Stimulated activated CD8-positive, alpha-beta memory T cell treated with anti-CD3 and anti-CD28 coated beads, Interleukin-12 subunit alpha, Interleukin-12 subunit beta, amount 100 ng/mL, for 4 hours (primary cell): ENCODE measurements at regions not wholly inside any gene's neighbourhood (a gene's known extent, or its start where the extent isn't known, plus 50 kb on each side); places are given as distances from the start of the nearest gene placed in this dataset.

Experiments
- DNase-seq: peaks from one replicate; pipeline ENCODE4 v3.0.0-alpha.2; 2020; ENCODE audit warnings: low read depth

DNA sequence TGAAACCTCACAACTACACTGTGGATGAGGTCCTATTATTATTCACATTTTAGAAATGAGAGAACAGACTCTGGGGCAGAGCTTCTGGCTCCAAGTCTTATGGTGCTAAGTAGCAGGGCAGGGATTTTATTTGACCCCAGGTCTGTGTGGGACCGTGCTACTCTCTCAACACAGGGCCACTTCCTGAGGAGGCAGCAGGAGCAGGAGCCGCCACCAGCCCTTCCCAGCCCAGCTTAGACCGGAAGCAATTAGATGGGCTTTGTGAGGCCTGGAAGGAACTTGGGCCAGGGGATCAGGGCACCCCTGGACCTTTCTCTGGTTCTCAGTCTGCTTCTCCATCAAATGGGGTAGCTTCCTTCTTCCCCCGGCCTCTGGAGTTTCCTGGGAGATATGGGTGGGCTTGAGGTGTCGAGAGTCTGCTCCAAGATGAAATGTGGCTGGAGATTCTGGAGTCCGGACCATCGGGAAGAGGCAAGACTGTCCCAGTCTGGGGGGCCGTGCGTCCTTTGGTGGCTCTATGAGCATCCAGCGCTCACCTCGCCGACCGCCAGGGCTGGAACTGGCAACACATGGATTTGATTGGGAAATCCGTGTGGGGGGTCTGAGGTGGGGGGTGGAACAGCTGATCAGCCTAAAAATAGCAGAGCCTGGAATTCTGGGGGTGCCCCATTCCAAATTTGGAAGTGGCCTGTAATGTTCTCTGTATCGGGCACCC lies 136.8 kb downstream of the FOXD2 start:
- no peak for DNase-seq

DNA sequence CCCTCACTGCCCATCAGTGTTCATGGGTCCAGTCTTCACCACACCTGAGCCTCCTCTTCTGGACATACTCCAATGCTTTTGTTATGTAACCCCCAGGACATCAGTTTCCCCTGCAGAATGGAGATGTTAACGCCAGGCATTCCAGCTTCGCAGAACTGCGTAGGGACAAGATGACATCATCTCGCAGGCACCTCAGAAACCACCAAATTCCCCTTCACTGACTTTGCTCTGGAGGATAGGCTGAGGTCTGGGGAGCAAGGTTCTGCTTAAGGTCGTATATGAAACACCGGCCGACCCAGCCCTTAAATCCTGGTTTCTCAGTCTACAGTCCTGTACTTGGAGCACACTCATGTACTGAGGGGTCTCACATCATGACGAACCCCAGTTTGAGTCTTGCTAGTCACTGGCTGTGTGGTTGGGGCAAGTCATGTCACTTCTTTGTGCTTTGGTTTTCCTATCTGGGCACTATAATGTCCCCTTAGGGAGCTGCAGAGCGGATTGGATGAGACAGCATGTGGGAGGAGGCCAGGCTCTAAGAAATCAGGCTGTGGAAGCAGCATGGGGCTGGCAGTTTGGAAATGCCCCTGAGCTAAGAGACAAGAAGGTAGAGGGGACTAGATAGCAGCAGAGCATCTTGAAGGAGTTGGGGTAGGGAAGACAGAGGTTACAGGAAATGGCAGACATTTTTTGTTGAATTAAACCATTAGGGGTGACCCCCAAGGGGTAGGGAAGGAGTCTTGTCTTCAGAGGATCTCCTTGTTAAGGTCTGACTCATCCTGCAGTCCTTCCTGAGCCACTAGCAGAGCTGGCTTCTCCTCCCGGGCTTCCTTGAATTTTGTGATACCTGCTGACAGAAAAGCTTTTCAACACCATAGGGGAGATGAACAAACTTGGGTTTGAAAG lies 138.3 kb downstream of the FOXD2 start:
- DNase-seq: no peak

DNA sequence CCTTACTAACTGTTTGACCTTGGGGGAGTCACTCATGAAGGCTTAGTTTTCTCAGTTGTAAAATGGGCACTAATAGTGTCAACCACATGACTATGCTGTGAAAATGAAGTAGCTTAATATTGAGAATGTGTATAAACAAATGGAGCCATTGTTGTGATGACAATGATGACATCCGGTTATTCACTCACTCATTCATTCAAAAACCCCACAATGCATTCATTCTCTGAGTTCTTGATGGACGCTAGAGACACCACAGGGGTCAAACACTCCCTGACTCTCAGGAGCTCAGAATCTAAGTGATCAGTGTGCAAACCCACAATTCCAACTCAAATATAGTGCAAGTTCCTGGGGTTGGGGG lies 138.9 kb downstream of the FOXD2 start:
- DNase-seq: no peak

DNA sequence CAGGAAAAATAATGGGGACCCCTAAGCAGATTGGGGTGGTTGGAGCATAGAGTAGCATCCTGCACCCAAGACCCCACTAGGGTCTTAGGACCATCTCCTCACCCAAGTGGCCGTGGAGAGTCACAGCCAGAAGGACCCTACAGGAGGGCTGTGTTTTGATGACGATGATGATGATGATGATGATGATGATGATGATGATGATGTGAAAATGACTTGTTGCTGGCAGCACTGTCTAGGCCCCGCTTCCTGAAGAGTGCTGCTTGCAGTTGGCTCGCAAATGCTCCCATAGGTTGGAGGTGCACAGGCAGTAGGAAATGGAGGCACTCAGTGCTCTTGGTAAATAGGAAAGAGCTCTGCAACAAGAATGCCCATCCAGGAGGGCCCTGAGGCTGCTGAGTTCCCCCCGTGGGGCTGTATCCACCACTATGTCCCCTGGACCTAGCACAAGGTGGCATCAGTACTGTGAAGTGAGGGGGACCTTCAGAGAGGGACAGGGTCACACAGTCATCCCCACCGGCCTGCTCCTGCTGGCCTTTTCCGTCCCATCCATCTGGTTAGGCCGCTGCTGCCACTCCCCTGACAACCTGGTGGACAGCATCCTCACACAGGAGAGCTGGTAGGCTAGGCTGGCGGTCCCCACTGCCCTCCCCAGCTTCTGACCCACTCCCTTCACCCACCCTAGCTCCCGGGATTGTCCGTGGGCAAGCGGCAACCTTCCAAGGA lies 139.6 kb downstream of the FOXD2 start:
- DNase-seq: no peak

DNA sequence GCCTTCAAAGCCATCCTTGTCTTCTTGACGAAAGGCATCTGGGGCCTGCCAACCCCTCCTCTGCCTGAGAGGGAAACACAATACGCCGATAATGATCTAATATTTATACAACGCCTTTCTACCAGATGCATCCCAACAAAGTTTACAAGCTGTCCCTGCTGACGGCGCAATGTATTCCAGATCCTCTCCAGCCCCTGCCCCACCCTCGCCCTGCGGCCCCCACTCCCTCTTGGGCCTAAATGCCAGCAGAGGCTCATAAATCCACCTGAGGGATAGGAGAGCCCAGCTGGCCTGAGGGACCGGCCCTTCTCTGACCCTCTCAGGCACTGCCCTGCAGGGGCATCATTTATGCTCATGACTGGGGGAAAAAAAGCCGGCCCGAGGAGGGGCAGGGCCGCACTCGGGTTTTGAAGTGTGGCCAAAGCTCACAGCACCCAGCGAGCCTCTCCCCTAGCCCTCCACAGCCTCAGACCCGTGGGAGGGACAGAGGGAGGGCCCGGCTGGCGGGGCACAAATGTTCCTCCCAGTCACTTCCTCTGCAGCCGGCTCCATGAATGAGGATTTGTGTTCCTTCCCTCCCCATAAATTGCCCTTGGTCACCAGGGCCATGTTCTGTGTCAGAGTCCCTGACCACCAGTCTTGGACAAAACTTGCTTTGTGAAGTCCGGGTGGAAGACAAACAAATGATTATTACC lies 140.3 kb downstream of the FOXD2 start:
- no peak for DNase-seq

DNA sequence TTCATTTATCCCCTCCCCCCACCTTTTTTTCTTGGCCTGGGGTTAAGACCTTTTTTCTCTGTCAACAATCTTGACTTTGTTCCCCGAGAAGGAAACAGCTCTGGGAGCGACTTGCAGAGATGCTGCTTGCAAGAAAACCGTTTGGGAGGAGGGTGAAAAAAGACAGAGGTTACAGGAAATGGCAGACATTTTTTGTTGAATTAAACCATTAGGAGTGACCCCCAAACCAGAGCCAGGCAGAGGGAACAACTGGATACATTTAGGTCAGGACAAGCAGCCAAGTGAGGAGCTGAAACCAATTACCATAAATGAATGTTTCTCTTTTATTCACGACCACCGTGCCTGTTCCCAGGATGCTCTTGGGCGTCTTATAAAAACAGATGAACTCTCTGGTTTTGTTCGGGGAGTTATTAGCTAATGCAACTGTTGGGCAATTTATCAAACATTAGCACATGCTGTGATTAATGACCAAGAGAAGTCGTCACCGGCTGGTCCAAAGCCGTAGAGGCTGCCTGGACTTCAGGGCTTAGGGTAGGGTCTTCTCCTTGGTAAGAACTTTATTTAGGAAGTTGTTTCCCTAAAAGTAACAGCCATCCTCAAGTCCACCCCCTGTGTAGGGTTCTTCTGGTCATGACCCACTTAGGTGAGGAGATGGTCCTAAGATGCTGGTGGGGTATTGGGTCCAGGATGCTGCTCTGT lies 141.0 kb downstream of the FOXD2 start:
- no peak for DNase-seq

DNA sequence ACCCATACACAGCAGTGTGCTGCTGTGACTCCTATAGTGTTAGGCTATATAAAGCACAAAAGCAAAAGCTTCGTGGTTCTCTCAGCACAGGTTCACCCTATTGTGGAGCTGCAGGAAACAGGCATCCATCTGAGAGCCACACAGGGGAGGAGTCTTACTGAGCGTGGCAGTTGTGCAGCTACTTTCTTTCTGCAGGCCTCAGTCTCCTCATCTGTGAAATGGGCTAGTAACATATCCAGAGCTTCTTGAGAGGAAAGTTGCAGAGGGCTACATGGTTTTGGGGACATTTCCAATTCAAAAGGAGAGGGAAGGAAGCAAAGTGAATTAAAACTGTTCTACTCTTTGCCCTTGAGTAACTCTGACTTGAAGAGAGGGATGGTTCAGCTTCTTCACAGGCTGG lies 142.0 kb downstream of the FOXD2 start:
- DNase-seq: no peak

DNA sequence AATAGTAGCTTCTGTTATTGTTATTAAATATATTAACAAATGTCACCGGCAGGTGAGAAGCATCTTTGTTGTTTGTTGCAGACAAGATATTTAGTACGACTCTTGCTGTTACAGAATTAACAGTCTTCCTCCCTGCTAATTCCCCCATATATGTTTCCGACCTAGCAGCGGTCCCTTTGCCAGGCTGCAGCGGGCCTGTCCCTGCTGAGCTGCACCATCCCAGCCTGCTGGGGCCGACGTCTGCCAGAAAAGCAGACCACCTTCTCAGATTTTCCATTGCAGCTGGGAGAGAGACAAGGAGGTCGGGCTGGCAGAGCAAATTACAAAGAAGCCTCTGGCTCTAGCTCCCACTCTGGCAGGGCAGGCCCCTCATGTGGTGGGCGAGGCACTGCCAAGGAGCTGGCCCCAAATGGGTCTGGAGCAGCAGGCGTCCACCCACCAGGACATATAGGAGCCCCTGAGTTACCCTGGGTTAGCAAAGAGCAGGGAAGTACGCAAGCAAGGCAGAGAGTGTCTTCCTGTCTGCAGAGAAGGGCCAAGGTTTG lies 142.7 kb downstream of the FOXD2 start:
- DNase-seq: no peak

DNA sequence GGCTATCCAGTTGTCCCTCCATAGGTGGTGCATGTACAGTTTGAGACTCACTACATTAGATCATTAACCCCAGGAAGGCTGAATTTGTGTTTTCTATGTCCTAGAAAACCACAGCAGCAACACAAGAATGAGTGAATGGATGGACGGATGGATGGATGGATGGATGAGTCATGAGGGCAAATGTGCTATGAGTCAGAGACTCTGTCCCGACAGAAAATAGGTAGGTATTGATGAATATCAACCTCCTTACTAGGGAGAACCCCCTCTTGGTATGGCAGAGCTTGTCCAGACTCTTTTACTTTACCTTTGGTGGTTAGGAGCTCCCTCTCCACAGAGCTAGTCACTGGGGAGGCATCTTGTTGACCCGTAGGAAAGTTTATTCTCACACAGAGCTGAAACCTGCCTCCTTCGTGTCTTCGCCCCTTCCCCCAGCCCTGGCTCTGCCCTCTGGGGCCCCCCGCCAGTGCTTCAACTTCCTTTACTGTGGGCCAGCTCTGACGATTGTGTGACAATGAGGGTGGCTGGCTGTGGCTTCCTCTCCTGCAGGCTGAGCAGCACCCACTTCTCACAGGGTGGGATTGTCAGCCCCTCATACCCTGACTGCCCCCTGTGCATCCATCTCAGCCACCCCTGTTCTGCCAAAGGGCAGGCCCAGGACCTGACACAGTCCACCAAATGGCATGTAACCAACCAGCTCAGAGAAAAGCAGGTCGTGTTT lies 145.2 kb downstream of the FOXD2 start:
- DNase-seq: no peak

DNA sequence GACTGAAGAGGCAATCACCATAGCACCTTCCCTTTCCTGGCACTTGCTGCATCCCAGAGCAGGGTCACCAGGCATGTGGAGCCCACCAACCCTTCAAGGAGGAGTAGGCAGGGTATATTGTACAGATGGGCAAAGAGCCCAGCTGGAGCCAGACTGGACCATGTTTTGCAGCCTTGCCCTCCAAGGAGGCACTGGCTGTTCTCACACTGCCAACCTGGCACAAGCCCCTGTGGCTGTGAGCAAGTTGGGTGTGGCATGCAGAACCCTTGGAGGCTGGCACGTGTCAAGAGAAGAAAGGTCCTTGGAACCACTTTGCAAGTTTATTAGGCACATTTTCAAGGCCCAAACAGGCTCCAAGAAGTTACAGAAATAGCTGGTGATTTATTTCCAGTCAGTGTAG lies 146.4 kb downstream of the FOXD2 start:
- no peak for DNase-seq

DNA sequence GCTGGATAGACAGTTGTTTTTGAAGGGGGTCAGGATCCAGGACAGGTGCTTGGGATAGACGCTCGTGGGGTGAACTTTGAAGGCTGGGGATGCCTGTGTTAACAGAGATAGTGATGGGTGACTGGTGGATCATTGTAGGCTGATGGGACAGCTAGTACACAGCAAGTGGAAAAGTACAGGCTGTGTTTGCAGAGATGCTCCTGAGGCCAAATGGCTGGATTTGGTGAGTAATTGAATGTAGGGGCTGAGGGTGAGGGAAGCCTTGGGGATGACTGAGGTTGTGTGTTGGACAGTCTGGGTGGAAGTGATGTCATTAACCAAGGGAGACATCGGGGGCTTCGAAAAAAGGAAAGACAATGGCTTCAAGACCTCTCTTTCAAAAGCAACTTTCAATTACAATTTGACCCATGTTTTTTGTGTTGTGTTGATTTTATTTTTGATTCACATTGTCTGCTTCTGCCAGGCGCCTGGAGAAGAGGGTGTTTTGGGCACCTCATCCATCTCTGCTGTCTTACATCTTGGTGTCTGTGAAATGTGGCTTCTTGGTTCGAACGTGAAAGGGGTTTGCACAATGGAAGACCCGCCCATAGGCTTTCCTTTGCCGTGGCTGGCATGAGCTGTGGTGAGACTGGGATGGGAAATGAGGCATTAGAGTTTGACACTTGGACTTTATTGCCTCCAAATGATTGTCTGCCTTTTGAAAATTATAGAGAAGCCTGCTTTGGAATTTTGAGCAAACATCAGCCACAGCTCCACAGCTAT lies 147.5 kb downstream of the FOXD2 start:
- DNase-seq: no peak

DNA sequence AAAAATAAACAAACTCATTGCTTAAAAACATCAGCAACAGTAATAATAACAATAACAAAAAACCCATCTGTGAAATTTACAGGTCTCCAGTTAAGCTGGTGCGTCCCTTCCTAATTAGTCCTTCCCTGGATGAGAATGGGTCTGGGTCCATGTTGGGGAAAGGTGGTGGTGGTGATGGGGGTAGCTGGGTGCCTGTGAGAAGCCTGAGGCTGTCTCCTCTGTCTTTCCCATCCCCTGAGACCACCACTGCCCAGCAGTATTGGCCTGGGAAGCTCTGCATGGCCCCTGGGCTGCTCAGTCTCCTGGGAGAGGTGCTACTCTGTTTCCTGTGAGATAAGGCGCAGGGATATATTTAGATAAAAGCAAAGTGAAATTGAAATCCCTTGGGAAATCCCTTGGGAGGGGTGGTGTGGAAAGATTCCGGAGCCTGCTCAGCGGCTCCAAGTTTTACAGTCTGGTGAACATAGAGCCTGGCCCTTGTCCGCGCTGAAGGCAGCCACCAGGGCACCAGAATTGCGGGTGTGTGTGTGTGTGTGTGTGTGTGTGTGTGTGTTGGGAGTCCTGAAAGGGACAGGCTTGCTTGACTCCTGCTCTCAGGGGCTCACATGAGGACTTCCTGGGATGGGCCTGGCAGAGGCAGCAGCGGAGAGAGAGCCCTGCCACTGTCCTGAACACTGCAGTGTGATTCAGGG lies 150.2 kb downstream of the FOXD2 start:
- DNase-seq: no peak

DNA sequence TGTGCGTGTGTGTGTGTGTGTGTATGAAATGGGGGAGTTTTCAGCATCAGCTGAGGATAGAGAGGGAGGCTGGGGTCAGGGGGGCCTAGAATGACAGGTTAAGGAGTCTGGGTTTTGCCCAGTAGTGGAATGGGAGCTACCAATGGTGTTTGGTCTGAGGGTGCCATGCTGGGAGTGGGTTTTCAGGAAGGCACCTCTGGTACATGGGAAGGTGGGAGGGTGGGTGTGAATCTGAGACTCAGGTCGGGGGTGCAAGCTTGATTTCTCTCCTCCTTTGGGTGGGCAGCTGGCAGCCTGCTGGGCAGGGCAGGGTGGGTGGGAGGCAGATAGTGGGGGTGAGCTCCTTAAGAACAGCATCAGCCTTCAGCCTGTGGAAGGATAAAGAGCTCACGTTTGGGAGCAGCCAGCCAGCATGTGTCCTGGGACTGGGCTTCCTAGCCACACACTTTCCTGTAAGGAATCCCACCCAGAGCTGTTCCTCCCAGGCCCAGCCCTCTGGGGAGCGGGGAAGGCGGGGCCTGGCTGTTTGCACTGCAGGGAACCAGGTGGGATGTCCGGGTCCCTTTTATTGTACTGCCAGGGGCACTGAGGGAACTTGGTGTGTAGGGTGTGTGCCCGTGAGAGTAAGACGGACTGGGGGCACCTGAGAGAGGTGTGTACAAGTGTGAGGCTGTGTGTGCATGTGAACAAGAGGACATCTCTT lies 152.8 kb downstream of the FOXD2 start:
- no peak for DNase-seq

DNA sequence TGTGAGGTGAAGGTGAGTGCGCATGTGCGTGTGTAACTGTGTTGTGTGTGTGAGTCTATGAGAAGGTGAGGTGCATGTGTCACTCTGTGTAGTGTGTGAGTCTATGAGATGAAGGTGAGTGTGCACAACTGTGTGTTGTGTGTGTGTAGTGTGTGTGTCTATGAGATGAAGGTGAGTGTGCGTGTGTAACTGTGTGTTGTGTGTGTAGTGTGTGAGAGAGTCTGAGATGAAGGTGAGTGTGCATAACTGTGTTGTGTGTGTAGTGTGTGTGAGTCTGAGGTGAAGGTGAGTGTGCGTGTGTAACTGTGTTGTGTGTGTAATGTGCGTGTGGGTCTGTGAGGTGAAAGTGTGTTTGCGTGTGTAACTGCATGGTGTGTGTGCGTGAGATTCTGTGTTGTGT lies 154.0 kb downstream of the FOXD2 start:
- no peak for DNase-seq

DNA sequence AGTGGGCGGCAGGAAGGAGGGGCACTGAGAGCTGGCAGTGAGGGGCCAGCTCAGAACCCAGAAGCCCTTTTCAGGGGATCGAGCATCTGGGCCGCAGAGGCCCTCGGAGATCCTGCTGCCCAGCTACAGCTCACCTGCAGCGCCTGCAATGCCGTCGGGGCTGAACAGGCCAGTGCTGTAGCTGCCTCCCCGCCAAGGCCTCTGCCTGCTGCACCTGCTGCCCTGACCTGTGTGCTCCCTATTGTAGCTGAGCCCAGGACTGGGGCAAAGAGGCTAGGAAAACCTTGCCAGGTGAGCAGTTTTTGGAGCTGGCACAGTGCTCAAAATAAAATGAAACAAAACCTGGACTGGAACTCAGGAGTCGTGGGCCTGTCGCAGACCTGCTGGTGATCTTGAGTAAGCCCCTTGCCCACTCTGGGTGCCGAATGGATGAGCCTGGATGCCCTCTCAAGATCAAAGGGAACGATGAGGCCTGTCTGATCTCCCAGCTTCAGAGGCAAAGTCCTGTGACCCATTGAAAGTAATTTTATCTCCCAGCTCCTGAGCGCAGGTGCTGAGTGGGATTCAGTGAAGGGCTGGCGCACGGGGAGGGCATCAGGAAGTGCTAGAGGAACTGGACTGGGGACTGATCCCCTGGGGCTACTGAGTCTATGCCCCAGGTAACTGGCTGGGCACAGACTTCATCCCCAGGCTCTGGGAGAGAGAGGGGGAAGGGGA lies 154.6 kb downstream of the FOXD2 start:
- no peak for DNase-seq

DNA sequence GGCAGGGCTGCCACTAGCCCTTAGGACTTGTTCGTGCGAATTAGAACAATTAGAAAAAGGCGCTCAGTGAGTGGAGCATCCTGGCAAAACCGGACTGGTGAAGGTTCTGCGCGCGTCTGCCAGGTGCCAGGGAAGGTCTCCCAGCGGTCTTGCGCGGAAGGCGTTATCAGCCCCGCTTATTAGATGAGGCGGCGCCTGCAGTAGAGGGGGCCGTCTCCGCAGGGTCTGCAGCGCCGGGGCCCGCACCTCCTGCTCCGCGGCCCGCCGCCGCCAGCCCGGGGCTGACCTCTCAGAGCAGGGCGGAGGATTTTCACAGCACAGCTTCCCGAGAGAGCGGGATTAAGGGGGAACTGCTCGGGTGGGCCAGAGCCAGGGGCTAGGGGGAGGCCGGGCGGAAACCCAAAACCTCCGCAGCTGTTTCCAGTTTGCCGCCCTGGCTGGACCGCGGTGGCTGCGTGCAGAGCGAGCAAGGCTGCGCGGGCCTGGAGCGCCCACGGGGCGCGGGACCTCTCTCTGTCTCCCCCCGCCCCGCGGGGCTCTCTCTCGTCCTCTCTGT lies 155.2 kb downstream of the FOXD2 start:
- DNase-seq: no peak

DNA sequence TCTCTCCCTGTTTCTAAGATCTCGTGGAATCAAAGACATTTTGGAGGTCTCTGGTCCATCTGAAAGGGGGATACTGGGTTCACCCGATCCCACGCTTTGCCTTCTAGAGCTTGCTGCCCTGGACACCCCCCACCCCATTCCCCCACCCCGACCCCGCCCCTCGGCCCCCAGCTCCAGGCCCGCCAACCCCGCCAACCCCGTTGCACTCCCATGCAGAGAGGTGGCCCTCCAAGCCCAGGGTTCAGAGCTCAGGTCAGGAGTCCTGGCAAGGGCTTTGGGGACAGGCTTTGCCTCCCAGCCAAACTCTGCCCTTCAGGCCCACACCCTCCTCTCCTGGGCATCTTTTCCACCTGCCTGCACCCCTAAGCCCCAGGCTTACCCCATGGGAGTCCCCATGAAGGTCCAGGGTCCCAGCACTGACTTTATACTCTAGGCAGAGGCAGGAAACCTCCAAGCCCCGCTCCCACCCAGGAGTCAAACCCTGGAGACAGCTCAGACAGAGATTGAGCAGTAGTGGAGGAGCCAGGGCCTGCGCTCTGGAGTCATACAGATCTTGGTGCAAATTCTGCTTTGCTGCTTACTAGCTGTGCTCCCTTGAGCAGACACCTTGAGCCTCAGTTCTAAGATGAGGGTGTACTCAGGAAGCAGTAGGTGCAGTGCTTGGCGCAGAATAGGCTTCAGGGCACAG lies 155.9 kb downstream of the FOXD2 start:
- DNase-seq: no peak
